ENCODE measurements at regions not wholly inside any gene's neighbourhood (a gene's known extent, or its start where the extent isn't known, plus 50 kb on each side); places are given as distances from the start of the nearest gene placed in this dataset.

DNA sequence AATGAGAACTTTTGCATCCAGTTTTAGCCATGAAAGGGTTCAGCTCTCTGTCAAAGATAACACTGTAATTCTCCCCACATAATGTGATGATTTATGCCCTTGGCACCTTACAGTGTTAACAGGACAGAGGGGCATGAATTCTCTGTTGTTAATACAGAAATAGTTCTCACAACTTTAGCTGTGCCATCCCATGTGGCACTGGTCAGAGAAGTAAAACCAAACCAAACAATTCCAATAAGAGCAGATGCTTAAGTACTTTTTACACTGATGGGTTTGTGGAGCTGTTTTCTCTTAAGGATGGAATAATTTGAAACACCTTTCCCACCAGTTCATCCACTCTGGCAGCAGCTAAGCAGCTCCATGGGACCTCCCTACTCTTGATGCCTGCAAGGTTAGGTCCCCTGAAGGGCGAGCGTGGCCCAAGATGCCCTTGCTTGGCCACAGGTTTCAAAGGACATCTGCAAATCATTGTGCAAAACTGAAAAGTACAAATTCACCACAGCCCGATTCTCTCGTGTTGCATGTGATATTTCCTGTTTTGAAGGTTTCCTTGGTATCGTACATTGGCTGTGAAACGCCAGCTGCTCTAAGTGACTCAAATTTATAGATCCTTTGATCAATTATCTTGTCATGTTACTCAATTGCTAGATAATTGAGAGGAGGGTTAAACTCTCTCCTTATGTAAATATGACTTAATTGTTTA, 82.5 kb upstream of the CREB5 start:
- H3K4me1 ChIP-seq (ENCODE audit: control insufficient read depth, insufficient read depth, low read length): no peaks in the 10 kb centered on the region
- no peak overlapping the region for H3K27ac ChIP-seq (ENCODE audit: low read length)
- ChIA-PET POLR2A (interaction anchor here (0.5 to 0.6 kb wide), 2 partner anchors 17 to 474 kb away, joined by 4 to 8 read pairs; no protein-coding TSS in a partner anchor), CTCF (no interaction called here)
- TF ChIP-seq POLR2AphosphoS5 (IDR thresholded peaks at IDR 0.05; ENCODE audit: low read depth, low read length): no peak
- TF ChIP-seq, protein P1, sequence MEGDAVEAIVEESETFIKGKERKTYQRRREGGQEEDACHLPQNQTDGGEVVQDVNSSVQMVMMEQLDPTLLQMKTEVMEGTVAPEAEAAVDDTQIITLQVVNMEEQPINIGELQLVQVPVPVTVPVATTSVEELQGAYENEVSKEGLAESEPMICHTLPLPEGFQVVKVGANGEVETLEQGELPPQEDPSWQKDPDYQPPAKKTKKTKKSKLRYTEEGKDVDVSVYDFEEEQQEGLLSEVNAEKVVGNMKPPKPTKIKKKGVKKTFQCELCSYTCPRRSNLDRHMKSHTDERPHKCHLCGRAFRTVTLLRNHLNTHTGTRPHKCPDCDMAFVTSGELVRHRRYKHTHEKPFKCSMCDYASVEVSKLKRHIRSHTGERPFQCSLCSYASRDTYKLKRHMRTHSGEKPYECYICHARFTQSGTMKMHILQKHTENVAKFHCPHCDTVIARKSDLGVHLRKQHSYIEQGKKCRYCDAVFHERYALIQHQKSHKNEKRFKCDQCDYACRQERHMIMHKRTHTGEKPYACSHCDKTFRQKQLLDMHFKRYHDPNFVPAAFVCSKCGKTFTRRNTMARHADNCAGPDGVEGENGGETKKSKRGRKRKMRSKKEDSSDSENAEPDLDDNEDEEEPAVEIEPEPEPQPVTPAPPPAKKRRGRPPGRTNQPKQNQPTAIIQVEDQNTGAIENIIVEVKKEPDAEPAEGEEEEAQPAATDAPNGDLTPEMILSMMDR (IDR thresholded peaks at IDR 0.05): no peak
- no peak for TF ChIP-seq SIN3A (IDR thresholded peaks at IDR 0.05; ENCODE audit: borderline replicate concordance, insufficient read depth, low read depth, low read length)
- TF ChIP-seq, protein P2, sequence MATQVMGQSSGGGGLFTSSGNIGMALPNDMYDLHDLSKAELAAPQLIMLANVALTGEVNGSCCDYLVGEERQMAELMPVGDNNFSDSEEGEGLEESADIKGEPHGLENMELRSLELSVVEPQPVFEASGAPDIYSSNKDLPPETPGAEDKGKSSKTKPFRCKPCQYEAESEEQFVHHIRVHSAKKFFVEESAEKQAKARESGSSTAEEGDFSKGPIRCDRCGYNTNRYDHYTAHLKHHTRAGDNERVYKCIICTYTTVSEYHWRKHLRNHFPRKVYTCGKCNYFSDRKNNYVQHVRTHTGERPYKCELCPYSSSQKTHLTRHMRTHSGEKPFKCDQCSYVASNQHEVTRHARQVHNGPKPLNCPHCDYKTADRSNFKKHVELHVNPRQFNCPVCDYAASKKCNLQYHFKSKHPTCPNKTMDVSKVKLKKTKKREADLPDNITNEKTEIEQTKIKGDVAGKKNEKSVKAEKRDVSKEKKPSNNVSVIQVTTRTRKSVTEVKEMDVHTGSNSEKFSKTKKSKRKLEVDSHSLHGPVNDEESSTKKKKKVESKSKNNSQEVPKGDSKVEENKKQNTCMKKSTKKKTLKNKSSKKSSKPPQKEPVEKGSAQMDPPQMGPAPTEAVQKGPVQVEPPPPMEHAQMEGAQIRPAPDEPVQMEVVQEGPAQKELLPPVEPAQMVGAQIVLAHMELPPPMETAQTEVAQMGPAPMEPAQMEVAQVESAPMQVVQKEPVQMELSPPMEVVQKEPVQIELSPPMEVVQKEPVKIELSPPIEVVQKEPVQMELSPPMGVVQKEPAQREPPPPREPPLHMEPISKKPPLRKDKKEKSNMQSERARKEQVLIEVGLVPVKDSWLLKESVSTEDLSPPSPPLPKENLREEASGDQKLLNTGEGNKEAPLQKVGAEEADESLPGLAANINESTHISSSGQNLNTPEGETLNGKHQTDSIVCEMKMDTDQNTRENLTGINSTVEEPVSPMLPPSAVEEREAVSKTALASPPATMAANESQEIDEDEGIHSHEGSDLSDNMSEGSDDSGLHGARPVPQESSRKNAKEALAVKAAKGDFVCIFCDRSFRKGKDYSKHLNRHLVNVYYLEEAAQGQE (IDR thresholded peaks at IDR 0.05; ENCODE audit: insufficient read depth in 1 of 2, low read depth in 2 of 2, low read length in 1 of 2): no peak
- no peak for TF ChIP-seq TCF7L2 (IDR thresholded peaks at IDR 0.05; ENCODE audit: low read depth, low read length)
- intact Hi-C loops (cut with micrococcal nuclease; ENCODE audit: unreplicated experiment): no loop called here
- no peak for DNase-seq (ENCODE audit: low read depth, low spot score)
- in situ Hi-C loops (cut with HindIII; ENCODE audit: low pct_unique_long_range_greater_than_20kb, low sequenced_read_pairs): no loop called here
- no peak for ATAC-seq
- H3K27me3 ChIP-seq (ENCODE audit: control insufficient read depth, insufficient read depth, low read length): peaks cover 3% of the 10 kb centered on the region; the same call in 1 of the 2 replicates
- H3K9me3 ChIP-seq (ENCODE audit: control insufficient read depth, insufficient read depth, low read depth, low read length): no peaks in the 10 kb centered on the region
- no peaks in the 10 kb centered on the region for H3K36me3 ChIP-seq (ENCODE audit: control insufficient read depth, insufficient read depth, low read length)
- BruUV-seq (replicated peaks): no TSS peak
- no peak overlapping the region for H3K4me3 ChIP-seq (ENCODE audit: low read depth in 2 of 2, low read length in 2 of 2)

DNA sequence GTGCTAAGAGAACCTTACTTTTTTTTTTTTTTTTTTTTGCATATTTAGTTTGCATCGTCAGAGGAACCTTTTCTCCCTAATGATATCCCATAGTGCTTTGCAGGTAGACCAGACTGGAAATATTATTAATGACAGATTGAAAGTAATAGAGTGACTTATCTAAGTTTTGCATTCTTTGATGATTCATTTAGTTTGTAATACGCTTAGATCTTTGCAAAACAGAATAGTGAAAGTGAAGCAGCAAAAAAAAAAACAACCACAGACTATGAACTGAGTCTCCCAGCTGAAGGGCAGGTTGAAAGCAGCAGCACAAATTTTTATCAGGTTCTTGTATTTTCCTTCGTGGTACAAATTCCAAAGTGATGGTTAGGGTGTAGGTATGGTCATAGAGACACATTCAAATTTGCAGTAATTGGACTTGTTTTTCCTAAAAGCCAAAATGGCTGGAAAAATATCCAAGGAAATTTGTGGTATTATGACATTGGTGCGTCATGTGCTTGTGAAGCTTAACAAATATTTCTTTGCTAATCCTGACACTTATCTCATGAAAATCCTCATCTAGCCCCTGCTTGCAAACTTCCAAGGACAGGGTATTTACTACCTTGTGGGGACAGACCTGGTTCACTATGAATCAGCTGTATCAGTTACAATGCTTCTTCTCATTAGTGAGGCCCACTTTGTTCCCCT, 81.8 kb upstream of the CREB5 start:
- no peak for TF ChIP-seq TCF7L2 (IDR thresholded peaks at IDR 0.05; ENCODE audit: low read depth, low read length)
- TF ChIP-seq POLR2AphosphoS5 (IDR thresholded peaks at IDR 0.05; ENCODE audit: low read depth, low read length): no peak
- TF ChIP-seq SIN3A (IDR thresholded peaks at IDR 0.05; ENCODE audit: borderline replicate concordance, insufficient read depth, low read depth, low read length): no peak
- TF ChIP-seq, protein P2 (IDR thresholded peaks at IDR 0.05; ENCODE audit: insufficient read depth in 1 of 2, low read depth in 2 of 2, low read length in 1 of 2): no peak
- TF ChIP-seq, protein P1 (IDR thresholded peaks at IDR 0.05): no peak
- BruUV-seq (replicated peaks): no TSS peak
- POLR2A ChIA-PET: interaction anchor here (0.5 to 0.6 kb wide), 3 partner anchors 16 to 418 kb away, joined by 3 to 4 read pairs (median 4); no protein-coding TSS in a partner anchor
- Histone ChIP-seq H3K36me3 (ENCODE audit: control insufficient read depth, insufficient read depth, low read length) (no peaks in the 10 kb centered on the region), H3K4me3 (ENCODE audit: low read depth in 2 of 2, low read length in 2 of 2) (no peak overlapping the region), H3K27me3 (ENCODE audit: control insufficient read depth, insufficient read depth, low read length) (peaks cover 3% of the 10 kb centered on the region; the same call in 1 of the 2 replicates), H3K4me1 (ENCODE audit: control insufficient read depth, insufficient read depth, low read length) (no peaks in the 10 kb centered on the region), H3K27ac (ENCODE audit: low read length) (no peak overlapping the region), H3K9me3 (ENCODE audit: control insufficient read depth, insufficient read depth, low read depth, low read length) (no peaks in the 10 kb centered on the region)
- in situ Hi-C loops (cut with HindIII; ENCODE audit: low pct_unique_long_range_greater_than_20kb, low sequenced_read_pairs) (no loop called here), intact Hi-C loops (cut with micrococcal nuclease; ENCODE audit: unreplicated experiment) (no loop called here)
- ATAC-seq (no peak), DNase-seq (ENCODE audit: low read depth, low spot score) (no peak)
- CTCF ChIA-PET: no interaction called here

Measured in Panc1 (cell line).